Central memory CD8-positive, alpha-beta T cell (primary cell): ENCODE measurements at regions not wholly inside any gene's neighbourhood (a gene's known extent, or its start where the extent isn't known, plus 50 kb on each side); places are given as distances from the start of the nearest gene placed in this dataset.
"Not testable (repeated sequence)": the region's sequence is repeated elsewhere in the genome, so short reads cannot be mapped to it uniquely, and the experiment has no call there.

Experiments
- ATAC-seq: fragments of 150-1000 bp; cut with Tn5 transposase; replicated peaks from 2 replicates; pipeline ENCODE4 v1.10.0; 2022; ENCODE audit warnings: mild to moderate bottlenecking, moderate FRiP score, moderate number of reproducible peaks; ENCODE audit not compliant: poor library complexity, severe bottlenecking; ENCODE audit errors: extremely low read depth
- DNase-seq, 2 donors: peaks; one replicate each; pipeline ENCODE4 v3.0.0; 2021; ENCODE audit warnings: low spot score in 2 of 2
- H3K27ac Mint-ChIP-seq: one replicate; pipeline ENCODE4 v1.8.0; 2022; ENCODE audit warnings: low read depth, mild to moderate bottlenecking, moderate library complexity, mixed read lengths
- H3K27me3 Mint-ChIP-seq: one replicate; pipeline ENCODE4 v1.8.0; 2022; ENCODE audit warnings: mixed read lengths
- H3K36me3 Mint-ChIP-seq: one replicate; pipeline ENCODE4 v1.8.0; 2022; ENCODE audit warnings: mild to moderate bottlenecking, moderate library complexity, mixed read lengths; ENCODE audit not compliant: insufficient read depth
- H3K4me1 Mint-ChIP-seq: one replicate; pipeline ENCODE4 v1.8.0; 2022; ENCODE audit warnings: mixed read lengths
- H3K4me3 Mint-ChIP-seq: one replicate; pipeline ENCODE4 v1.8.0; 2022; ENCODE audit warnings: mild to moderate bottlenecking, moderate library complexity, mixed read lengths
- H3K9me3 Mint-ChIP-seq: one replicate; pipeline ENCODE4 v1.8.0; 2022; ENCODE audit warnings: mixed read lengths

DNA sequence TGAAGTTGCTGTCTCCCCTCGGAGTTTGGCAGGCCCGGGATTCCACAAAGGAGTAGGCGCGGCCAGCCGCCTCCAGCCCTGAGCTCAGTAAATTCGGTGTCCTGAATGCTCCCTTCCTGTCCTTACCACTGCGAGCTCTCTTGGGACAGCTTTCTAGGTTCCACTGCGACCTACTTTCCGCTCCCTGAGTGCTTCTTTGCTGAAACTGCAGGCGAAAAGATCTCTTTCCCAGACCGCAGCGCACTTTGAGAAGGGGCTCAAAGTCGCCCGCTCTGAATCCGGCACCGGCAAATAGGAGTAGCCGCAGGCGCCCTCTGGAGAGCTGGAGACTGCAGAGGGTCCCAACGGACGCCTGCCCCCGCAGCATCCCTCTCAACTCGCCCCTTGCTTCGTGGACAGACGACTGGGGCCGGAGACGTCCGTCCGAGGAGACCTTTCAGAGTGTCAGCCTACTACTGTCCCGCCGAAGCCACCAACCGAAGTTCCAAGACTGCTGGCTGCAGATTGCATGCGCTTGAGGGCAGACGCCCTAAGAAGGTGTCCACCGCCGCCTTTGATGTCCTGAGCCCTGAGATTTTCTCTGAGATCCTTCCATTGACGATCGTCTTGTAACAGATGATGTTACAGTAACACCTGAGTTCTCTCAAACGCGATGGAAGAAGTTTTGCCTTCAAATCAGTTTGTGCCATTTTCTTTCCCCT, 96.0 kb downstream of the ANXA2R start:
- H3K9me3 Mint-ChIP-seq, result no peaks in the 10 kb centered on the region
- peaks cover 3% of the 10 kb centered on the region for H3K4me1 Mint-ChIP-seq
- H3K4me3 Mint-ChIP-seq, result no peak overlapping the region
- DNase-seq (no peak), ATAC-seq (no peak)
- peaks cover 3% of the 10 kb centered on the region for H3K36me3 Mint-ChIP-seq
- no peak overlapping the region for H3K27ac Mint-ChIP-seq
- H3K27me3 Mint-ChIP-seq, result no peaks in the 10 kb centered on the region

DNA sequence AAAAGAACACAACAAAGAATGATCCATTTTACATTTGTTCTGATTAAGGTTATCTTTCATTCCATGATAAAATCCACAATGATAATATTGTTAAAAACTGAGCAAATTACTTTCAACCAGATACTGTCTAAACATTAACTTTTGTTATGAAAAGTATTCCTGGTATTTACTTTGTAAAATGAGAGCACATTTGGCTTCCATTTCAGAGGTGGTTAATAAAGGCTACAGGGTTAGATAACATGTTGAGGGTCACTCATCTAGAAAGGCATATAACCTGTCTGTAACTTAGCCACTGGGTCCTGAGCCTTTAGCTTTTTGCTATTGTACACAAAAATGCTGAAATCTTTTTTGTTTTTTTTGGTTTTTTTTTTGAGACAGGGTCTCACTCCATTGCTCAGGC, 99.3 kb downstream of the ANXA2R start:
- Mint-ChIP-seq H3K4me3 (no peak overlapping the region), H3K9me3 (no peaks in the 10 kb centered on the region), H3K27me3 (no peaks in the 10 kb centered on the region), H3K4me1 (no peaks in the 10 kb centered on the region), H3K36me3 (peaks cover 5% of the 10 kb centered on the region), H3K27ac (no peak overlapping the region)
- no peak for ATAC-seq
- no peak for DNase-seq

DNA sequence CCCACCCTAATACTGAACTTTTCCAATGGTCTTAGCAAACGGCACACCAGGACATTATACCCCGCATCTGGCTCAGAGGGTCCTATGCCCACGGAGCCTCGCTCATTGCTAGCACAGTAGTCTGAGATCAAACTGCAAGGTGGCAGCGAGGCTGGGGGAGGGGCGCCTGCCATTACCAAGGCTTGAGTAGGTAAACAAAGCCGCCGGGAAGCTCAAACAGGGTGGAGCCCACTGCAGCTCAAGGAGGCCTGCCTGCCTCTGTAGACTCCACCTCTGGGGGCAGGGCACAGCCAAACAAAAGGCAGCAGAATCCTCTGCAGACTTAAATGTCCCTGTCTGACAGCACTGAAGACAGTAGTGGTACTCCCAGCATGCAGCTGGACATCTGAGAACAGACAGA, 108.1 kb downstream of the ANXA2R start:
- DNase-seq, H3K4me1 Mint-ChIP-seq, H3K27me3 Mint-ChIP-seq, H3K4me3 Mint-ChIP-seq, H3K36me3 Mint-ChIP-seq, H3K27ac Mint-ChIP-seq, H3K9me3 Mint-ChIP-seq, ATAC-seq: not testable (repeated sequence)

DNA sequence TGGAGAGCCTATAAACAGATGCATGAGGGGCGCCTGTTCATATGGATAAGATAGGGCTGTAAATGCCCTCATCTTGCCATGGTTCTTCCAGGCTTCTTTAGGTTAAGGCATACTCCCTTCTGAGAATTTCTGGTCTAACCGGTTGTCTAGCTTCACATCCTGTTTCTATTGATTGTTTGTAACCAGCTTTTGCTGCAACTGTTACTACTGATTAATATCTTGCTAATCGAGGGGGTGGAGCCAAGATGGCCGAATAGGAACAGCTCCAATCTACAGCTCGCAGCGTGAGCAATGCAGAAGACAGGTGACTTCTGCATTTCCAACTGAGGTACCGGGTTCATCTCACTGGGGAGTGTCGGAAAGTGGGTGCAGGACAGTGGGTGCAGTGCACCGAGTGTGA, 108.7 kb downstream of the ANXA2R start:
- not testable (repeated sequence) for H3K9me3 Mint-ChIP-seq, H3K27me3 Mint-ChIP-seq, H3K4me3 Mint-ChIP-seq, H3K27ac Mint-ChIP-seq, H3K4me1 Mint-ChIP-seq, H3K36me3 Mint-ChIP-seq, ATAC-seq, DNase-seq

DNA sequence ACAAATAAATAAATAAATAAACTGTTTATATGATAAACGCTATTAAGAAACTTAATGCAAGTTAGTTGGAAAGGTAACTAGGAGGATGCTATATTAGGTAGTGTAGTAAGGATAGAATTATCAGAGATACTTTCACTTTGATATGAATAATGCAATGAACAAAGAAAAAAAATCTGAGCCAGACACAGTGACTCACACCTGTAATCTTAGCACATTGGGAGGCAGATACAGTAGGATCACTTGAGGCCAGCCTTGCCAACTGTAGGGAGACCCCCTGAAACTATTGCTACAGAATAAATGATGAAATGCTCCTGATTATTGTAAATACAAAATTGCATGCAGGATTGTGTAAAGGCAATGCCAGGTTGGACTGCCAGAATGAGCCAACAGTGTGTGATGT, 109.2 kb downstream of the ANXA2R start:
- no peaks in the 10 kb centered on the region for H3K27me3 Mint-ChIP-seq

DNA sequence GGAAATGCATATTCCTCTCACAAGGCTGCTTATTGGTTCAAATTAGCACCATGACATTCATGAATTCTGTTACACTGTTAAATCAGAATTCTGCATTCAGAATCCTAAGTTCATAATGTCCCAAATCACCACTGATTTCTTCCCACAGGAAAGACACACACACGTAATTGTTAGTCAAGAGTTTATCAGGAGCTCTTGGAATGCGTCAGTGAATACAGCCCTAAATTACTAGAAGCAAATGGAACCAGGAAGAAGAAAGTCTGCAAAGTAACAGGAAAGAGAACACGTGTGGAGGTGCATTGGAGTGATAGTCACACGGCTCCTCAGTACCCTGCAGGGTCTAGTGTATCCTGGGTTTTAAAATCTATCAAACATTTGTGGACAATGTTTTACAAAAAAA, 110.2 kb downstream of the ANXA2R start:
- Mint-ChIP-seq H3K4me1 (no peaks in the 10 kb centered on the region), H3K36me3 (no peaks in the 10 kb centered on the region), H3K27me3 (no peaks in the 10 kb centered on the region), H3K9me3 (no peaks in the 10 kb centered on the region), H3K4me3 (no peak overlapping the region), H3K27ac (no peak overlapping the region)
- DNase-seq (no peak), ATAC-seq (no peak)

More for the DNA sequence above, 109.2 kb downstream of the ANXA2R start:
- DNase-seq, result no peak
- Mint-ChIP-seq H3K36me3 (peaks cover under 1% of the 10 kb centered on the region), H3K4me3 (no peak overlapping the region), H3K9me3 (no peaks in the 10 kb centered on the region), H3K27ac (no peak overlapping the region), H3K4me1 (no peaks in the 10 kb centered on the region)
- ATAC-seq, result no peak

DNA sequence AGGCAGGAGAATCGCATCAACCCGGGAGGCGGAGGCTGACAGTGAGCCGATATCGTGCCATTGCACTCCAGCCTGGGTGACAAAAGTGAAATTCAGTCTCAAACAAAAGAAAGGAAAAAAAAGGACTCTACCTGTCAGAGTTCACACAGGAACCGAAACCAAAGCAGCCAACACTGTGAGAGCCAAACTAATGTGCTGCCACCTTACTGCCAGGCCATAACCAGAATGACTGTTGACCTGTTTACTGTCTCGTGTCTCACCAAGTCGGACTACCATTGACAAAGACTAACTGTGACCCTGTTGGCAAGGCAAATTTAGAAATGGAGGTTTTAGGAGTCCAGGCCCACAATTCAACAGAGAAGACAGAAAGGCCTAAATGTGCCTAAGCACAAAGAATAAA, 112.4 kb downstream of the ANXA2R start:
- Mint-ChIP-seq H3K9me3 (no peaks in the 10 kb centered on the region), H3K4me3 (no peak overlapping the region), H3K27ac (no peak overlapping the region), H3K4me1 (no peaks in the 10 kb centered on the region), H3K36me3 (no peaks in the 10 kb centered on the region), H3K27me3 (no peaks in the 10 kb centered on the region)
- ATAC-seq (no peak), DNase-seq (no peak)

DNA sequence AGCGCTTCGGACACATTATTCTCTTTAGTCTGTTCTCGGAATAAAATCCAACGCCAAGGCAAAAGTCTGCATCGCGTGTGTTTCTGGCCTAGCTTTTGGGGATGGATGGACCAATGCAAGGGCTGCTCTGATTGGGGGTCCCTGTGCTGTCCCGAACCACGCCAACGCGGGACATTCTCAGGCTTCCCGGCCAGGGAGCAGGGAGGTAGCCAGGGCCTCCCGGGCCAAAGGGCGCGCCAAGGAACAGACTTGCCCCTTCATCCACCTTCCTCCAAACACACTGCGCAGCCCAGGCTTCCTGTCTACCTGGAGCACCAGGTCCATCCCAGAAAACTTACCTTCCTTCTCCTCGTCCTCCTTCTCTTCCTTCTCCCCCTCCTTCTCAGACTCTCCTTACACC, 113.0 kb upstream of the SELENOP start:
- H3K4me1 Mint-ChIP-seq, result no peaks in the 10 kb centered on the region
- DNase-seq (no peak), ATAC-seq (no peak)
- no peaks in the 10 kb centered on the region for H3K27me3 Mint-ChIP-seq
- H3K9me3 Mint-ChIP-seq, result no peaks in the 10 kb centered on the region
- H3K4me3 Mint-ChIP-seq, result no peak overlapping the region
- H3K27ac Mint-ChIP-seq, result no peak overlapping the region
- H3K36me3 Mint-ChIP-seq, result no peaks in the 10 kb centered on the region

DNA sequence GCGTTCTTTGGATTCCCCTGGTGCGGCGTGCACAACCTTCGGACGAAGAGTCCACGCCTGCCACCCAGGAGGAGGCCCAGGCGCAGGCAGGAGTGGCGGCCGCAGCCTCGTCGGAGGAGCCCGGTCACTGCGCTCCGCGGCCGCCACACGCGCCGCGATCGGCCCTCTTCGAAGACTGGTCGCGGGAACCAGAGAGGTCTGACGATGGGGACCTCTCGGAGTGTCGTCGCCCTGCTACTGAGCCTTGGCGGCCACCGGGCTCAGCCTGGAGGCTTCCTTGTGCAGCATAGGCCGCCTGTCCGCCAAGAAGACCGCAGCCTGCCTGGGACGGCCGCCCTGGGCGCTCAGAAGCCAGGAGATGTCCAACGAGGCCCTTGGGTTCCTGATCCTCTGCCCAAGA, 112.5 kb upstream of the SELENOP start:
- H3K27me3 Mint-ChIP-seq, result no peaks in the 10 kb centered on the region
- H3K4me3 Mint-ChIP-seq, result no peak overlapping the region

DNA sequence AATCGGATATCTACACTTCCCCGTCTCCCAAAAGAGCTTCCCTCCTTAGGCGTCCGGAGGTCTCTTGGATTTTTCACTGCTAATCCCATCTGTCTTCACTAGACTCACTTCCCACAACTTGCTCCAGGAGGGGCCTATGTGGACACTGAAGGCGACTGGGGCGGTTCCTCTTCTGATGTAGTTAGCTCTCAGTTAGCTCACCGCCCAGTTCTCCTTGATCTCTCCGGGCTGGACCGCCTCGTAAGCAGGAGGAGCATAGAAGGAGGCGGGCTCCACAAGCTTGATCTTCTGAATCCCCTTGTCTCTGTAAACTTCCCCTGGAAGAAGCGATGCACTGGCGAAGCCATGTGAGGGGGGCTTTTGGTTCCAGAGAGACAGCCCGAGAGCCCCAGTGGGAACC, 112.0 kb upstream of the SELENOP start:
- Mint-ChIP-seq H3K27ac (no peak overlapping the region), H3K36me3 (no peaks in the 10 kb centered on the region), H3K4me1 (no peaks in the 10 kb centered on the region), H3K27me3 (no peaks in the 10 kb centered on the region), H3K9me3 (no peaks in the 10 kb centered on the region), H3K4me3 (no peak overlapping the region)
- DNase-seq (no peak), ATAC-seq (no peak)

More for the DNA sequence above, 112.5 kb upstream of the SELENOP start:
- Mint-ChIP-seq H3K36me3 (no peaks in the 10 kb centered on the region), H3K27ac (no peak overlapping the region), H3K4me1 (no peaks in the 10 kb centered on the region), H3K9me3 (no peaks in the 10 kb centered on the region)
- no peak for ATAC-seq
- DNase-seq, result no peak

DNA sequence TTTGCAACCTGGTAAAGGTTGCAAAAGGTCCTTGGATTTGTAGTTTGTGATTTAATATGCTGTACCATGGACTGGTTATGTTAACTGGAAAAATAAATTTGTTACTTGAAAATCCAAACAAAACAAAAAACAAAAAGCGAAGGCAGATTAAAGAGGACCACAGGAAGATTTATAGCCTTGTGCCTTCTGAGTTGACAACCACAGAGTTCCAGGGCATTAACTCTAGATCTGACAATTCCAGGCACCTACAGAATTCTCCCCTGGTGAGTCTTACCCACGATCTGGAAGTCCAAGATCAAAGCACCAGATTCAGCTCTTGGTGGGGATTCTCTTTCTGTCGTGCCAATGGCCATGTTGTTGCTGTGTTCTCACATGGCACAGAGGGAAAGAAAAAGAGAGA, 107.9 kb upstream of the SELENOP start:
- Mint-ChIP-seq H3K4me3 (no peak overlapping the region), H3K9me3 (no peaks in the 10 kb centered on the region), H3K36me3 (no peaks in the 10 kb centered on the region), H3K27ac (no peak overlapping the region), H3K27me3 (no peaks in the 10 kb centered on the region), H3K4me1 (no peaks in the 10 kb centered on the region)
- ATAC-seq (no peak), DNase-seq (no peak)

DNA sequence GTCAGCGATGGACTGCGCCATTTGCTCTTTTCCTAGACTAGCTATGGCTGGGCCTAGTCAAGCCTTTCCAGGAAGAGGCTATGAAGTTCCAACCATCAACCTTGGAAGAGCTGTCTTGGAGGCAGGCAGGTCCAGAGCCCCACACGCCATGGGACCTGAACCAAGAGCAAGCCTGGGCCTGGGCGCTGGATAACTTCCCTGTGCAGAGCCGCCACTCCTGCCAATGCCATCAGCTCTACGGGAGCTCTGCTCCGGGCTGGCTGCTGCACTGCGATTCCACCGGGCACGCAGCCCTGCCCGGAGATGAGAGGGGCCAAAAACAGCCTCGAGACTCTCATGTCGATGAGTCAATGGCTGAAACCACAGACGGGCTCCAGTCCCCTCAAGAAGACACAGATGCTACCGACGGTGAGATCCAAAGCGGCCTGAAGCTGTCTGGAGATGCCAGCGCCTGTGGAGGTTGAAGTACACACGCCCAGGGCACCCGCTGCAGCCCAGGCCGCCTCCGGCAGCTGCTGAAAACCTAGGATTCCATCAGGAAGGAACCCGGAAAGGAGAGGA, 103.7 kb upstream of the SELENOP start:
- Mint-ChIP-seq H3K4me3 (no peak overlapping the region), H3K27me3 (no peaks in the 10 kb centered on the region), H3K27ac (no peak overlapping the region), H3K4me1 (no peaks in the 10 kb centered on the region), H3K36me3 (peaks cover 1% of the 10 kb centered on the region), H3K9me3 (no peaks in the 10 kb centered on the region)
- DNase-seq (no peak), ATAC-seq (no peak)

DNA sequence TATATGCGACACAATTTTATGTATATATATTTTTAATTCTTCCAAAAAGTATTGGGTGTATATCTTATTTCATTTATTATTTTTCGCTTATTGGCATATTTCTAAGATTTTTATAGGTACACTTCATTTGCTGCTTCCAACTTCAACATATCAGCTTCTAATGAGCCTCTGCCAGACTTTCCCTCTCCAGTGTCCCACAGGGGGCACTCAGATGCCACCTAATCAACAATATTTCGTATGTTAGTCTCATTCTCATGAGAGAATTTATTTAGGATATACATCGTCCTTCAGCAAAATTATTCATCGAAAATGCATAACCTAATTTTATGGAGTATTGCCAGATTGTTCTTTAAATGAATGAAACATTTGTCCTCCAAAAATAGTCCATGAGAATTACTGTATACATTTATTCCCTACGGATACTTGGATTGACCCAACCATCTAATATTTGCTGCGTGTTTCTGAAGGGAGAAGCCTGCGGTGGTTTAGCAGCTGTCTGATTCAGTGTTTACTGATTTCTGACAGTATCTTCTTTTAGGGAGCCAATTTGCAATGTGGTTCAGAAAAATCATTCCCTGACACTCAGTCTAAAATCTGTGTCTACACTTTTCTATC, 100.6 kb upstream of the SELENOP start:
- Mint-ChIP-seq H3K9me3 (no peaks in the 10 kb centered on the region), H3K4me3 (no peak overlapping the region), H3K36me3 (peaks cover 10% of the 10 kb centered on the region), H3K27me3 (peaks cover 1% of the 10 kb centered on the region), H3K4me1 (peaks cover 10% of the 10 kb centered on the region), H3K27ac (no peak overlapping the region)
- DNase-seq (peak; percentile 18 to 49), ATAC-seq (peak; percentile 37)
